Thyroid gland (tissue), 4 donors: ENCODE measurements at regions not wholly inside any gene's neighbourhood (a gene's known extent, or its start where the extent isn't known, plus 50 kb on each side); places are given as distances from the start of the nearest gene placed in this dataset.

Experiments used
- CTCF ChIP-seq, 6 experiments: fragments of 200-600 bp in 3 of 6; fragments of 450-650 bp in 3 of 6; sonication (generic) in 3 of 6; IDR thresholded peaks; one replicate each; pipeline ENCODE4 v1.5.1; 2016 to 2019; ENCODE audit warnings: antibody characterized with exemption in 6 of 6, mild to moderate bottlenecking in 2 of 6, inconsistent platforms in 1 of 6, moderate library complexity in 1 of 6
- POLR2A ChIP-seq, 2 donors: fragments of 450-650 bp; IDR thresholded peaks; one replicate each; pipeline ENCODE4 v1.6.1; 2017; ENCODE audit warnings: antibody characterized with exemption in 2 of 2, mild to moderate bottlenecking in 2 of 2, moderate library complexity in 1 of 2

GRCh38 chr12:88715673-88716072 lies 135.4 kb upstream of the KITLG start:
- TF ChIP-seq CTCF (IDR thresholded peaks at IDR 0.05) (no peak), POLR2A (IDR thresholded peaks at IDR 0.05) (no peak)
